Neuronal stem cell (in vitro differentiated cells): ENCODE measurements at regions not wholly inside any gene's neighbourhood (a gene's known extent, or its start where the extent isn't known, plus 50 kb on each side); places are given as distances from the start of the nearest gene placed in this dataset.
"Not testable (repeated sequence)": the region's sequence is repeated elsewhere in the genome, so short reads cannot be mapped to it uniquely, and the experiment has no call there.

Experiments used
- DNase-seq: peaks from one replicate; pipeline ENCODE4 v3.0.0-alpha.2; 2013; ENCODE audit warnings: low spot score
- H2AFZ ChIP-seq: one replicate; pipeline ENCODE4 v1.6.1; 2013; ENCODE audit warnings: mild to moderate bottlenecking, low read length, inconsistent platforms
- H2AK5ac ChIP-seq: 2 replicates; pipeline ENCODE4 v1.6.1; 2013; ENCODE audit warnings: low read depth, mild to moderate bottlenecking, inconsistent platforms, low read length, moderate library complexity, mixed read lengths
- H2BK120ac ChIP-seq: 2 replicates; pipeline ENCODE4 v1.6.1; 2013; ENCODE audit warnings: low read depth, mild to moderate bottlenecking, inconsistent platforms, low read length, moderate library complexity, mixed read lengths
- H2BK12ac ChIP-seq: one replicate; pipeline ENCODE4 v1.6.1; 2013; ENCODE audit warnings: low read length, inconsistent platforms
- H2BK15ac ChIP-seq: 2 replicates; pipeline ENCODE4 v1.6.1; 2013; ENCODE audit warnings: mild to moderate bottlenecking, low read length, inconsistent platforms, mixed read lengths
- H2BK5ac ChIP-seq: one replicate; pipeline ENCODE4 v1.6.1; 2013; ENCODE audit warnings: inconsistent platforms, mild to moderate bottlenecking, low read length, moderate library complexity
- H3K14ac ChIP-seq: one replicate; pipeline ENCODE4 v1.6.1; 2013; ENCODE audit warnings: low read length, inconsistent platforms
- H3K18ac ChIP-seq: 2 replicates; pipeline ENCODE4 v1.6.1; 2013; ENCODE audit warnings: low read length, inconsistent platforms
- H3K23ac ChIP-seq: 2 replicates; pipeline ENCODE4 v1.6.1; 2013; ENCODE audit warnings: low read depth, mild to moderate bottlenecking, mixed read lengths, low read length, inconsistent platforms; ENCODE audit not compliant: poor library complexity
- H3K27ac ChIP-seq: replicated peaks from 3 replicates; pipeline ENCODE4 v1.5.1; 2013; ENCODE audit warnings: low read length, inconsistent platforms
- H3K27me3 ChIP-seq, 3 experiments: 2 replicates each; pipeline ENCODE4 v1.6.1; 2013; ENCODE audit warnings: low read length in 3 of 3, mild to moderate bottlenecking in 2 of 3, inconsistent platforms in 1 of 3, low read depth in 1 of 3, mixed read lengths in 1 of 3, moderate library complexity in 1 of 3; ENCODE audit not compliant: control insufficient read depth in 3 of 3, insufficient read depth in 3 of 3
- H3K36me3 ChIP-seq, 2 donors: replicated peaks in 1 of 2; 2 replicates each; pipeline ENCODE4 v1.6.1; 2013; ENCODE audit warnings: low read length in 2 of 2; ENCODE audit not compliant: control insufficient read depth in 2 of 2, insufficient read depth in 2 of 2
- H3K4ac ChIP-seq: 2 replicates; pipeline ENCODE4 v1.6.1; 2013; ENCODE audit warnings: inconsistent platforms, mild to moderate bottlenecking, low read length, moderate library complexity
- H3K4me1 ChIP-seq, 2 donors: 1 replicate in 1 of 2; 2 replicates in 1 of 2; pipeline ENCODE4 v1.6.1; 2013; ENCODE audit warnings: low read length in 2 of 2, low read depth in 1 of 2; ENCODE audit not compliant: control insufficient read depth in 2 of 2, insufficient read depth in 1 of 2
- H3K4me2 ChIP-seq: one replicate; pipeline ENCODE4 v1.6.1; 2013; ENCODE audit warnings: mild to moderate bottlenecking, low read length, inconsistent platforms; ENCODE audit not compliant: insufficient read depth, poor library complexity, severe bottlenecking
- H3K4me3 ChIP-seq, 2 donors: 2 replicates each; pipeline ENCODE4 v1.5.1; 2013; ENCODE audit warnings: low read length in 2 of 2, mild to moderate bottlenecking in 2 of 2, inconsistent platforms in 1 of 2, moderate library complexity in 1 of 2
- H3K79me1 ChIP-seq: one replicate; pipeline ENCODE4 v1.6.1; 2013; ENCODE audit warnings: low read depth, mild to moderate bottlenecking, inconsistent platforms, low read length, moderate library complexity
- H3K9ac ChIP-seq: one replicate; pipeline ENCODE4 v1.6.1; 2013; ENCODE audit warnings: mild to moderate bottlenecking, low read depth, low read length, inconsistent platforms; ENCODE audit not compliant: poor library complexity
- H3K9me3 ChIP-seq, 2 donors: replicated peaks in 1 of 2; 2 replicates each; pipeline versions ENCODE3 to v1.6.1; 2013; ENCODE audit warnings: low read length in 2 of 2, mild to moderate bottlenecking in 2 of 2, inconsistent platforms in 1 of 2, low read depth in 1 of 2, mixed read lengths in 1 of 2, moderate library complexity in 1 of 2; ENCODE audit not compliant: control insufficient read depth in 2 of 2, insufficient read depth in 1 of 2
- H4K8ac ChIP-seq: one replicate; pipeline ENCODE4 v1.6.1; 2013; ENCODE audit warnings: low read depth, mild to moderate bottlenecking, inconsistent platforms, low read length, moderate library complexity
- H4K91ac ChIP-seq: one replicate; pipeline ENCODE4 v1.6.1; 2013; ENCODE audit warnings: low read length, low read depth, mild to moderate bottlenecking, inconsistent platforms; ENCODE audit not compliant: poor library complexity
- WGBS, 2 donors: extraction: QIAGEN DNeasy Blood & Tissue Kit; methylation state at CpG; one replicate each; pipeline ENCODE4 v1.1.7; 2013; ENCODE audit warnings: missing lambda C conversion rate in 2 of 2, mixed read lengths in 1 of 2; ENCODE audit not compliant: insufficient read length in 2 of 2, insufficient replicate concordance in 1 of 2; ENCODE audit errors: extremely low coverage in 2 of 2; 5-methylcytosine and 5-hydroxymethylcytosine counted together

GRCh38 chr3:194262176-194262924 is 88.8 kb downstream of the CPN2 start:
- Histone ChIP-seq H2BK120ac (no peak overlapping the region), H3K9ac (no peak overlapping the region), H3K27ac (no peak overlapping the region), H3K4me2 (no peak overlapping the region), H2BK12ac (no peak overlapping the region), H3K36me3 (no peaks in the 10 kb centered on the region), H2BK5ac (no peak overlapping the region), H3K18ac (no peak overlapping the region), H3K23ac (no peak overlapping the region), H3K9me3 (peaks cover 0 to 7% of the 10 kb centered on the region in 2 donors), H3K14ac (no peak overlapping the region), H3K27me3 (peaks cover 0 to 4% (median 0%) of the 10 kb centered on the region in 3 experiments), H2AFZ (no peak overlapping the region), H3K79me1 (no peaks in the 10 kb centered on the region), H3K4me3 (no peak overlapping the region), H2AK5ac (no peak overlapping the region), H4K91ac (no peak overlapping the region), H2BK15ac (no peak overlapping the region), H3K4me1 (peaks cover 13 to 26% of the 10 kb centered on the region in 2 donors), H3K4ac (no peak overlapping the region), H4K8ac (no peak overlapping the region)
- DNase-seq, result no peak
- whole genome bisulfite sequencing, 2 donors, result no CpG with 5 or more reads among the region's 10 CpGs

DNA sequence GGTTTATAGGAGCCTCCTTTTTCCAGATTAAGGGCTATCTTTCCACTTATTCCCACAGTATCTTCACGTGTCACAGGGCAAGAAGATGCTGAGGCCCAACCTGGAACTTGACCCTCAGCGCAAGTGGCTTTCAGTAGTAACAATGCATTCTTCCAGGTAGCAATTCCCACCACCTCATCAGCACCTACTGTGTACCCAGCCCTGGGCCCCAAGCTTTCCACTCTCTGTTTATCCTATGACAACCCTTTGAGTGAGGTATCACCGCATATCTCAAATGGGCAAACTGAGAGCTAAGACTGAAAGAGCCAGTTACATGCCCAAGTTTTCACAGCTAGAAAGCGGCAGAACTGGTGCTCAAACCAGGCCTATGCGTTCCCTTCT is 88.2 kb downstream of the CPN2 start:
- no peak overlapping the region for H3K27ac ChIP-seq
- no peak overlapping the region for H2BK120ac ChIP-seq
- no peak overlapping the region for H4K8ac ChIP-seq
- no peak overlapping the region for H2BK5ac ChIP-seq
- H3K23ac ChIP-seq, result no peak overlapping the region
- H3K4me1 ChIP-seq, result peaks cover 14 to 32% of the 10 kb centered on the region in 2 donors
- DNase-seq, result no peak
- H3K18ac ChIP-seq, result no peak overlapping the region
- H3K4ac ChIP-seq, result no peak overlapping the region
- H3K14ac ChIP-seq, result no peak overlapping the region
- no peak overlapping the region for H2AK5ac ChIP-seq
- no peak overlapping the region for H3K9ac ChIP-seq
- no peak overlapping the region for H2BK15ac ChIP-seq
- H3K36me3 ChIP-seq, result no peaks in the 10 kb centered on the region
- no peaks in the 10 kb centered on the region for H3K79me1 ChIP-seq
- H3K4me2 ChIP-seq, result no peak overlapping the region
- H4K91ac ChIP-seq, result no peak overlapping the region
- H2AFZ ChIP-seq, result no peak overlapping the region
- H3K27me3 ChIP-seq, result peaks cover 0 to 4% (median 0%) of the 10 kb centered on the region in 3 experiments
- no peak overlapping the region for H2BK12ac ChIP-seq
- peaks cover 0 to 6% of the 10 kb centered on the region in 2 donors for H3K9me3 ChIP-seq
- WGBS, 2 donors, result no CpG with 5 or more reads among the region's 5 CpGs
- no peak overlapping the region for H3K4me3 ChIP-seq

DNA sequence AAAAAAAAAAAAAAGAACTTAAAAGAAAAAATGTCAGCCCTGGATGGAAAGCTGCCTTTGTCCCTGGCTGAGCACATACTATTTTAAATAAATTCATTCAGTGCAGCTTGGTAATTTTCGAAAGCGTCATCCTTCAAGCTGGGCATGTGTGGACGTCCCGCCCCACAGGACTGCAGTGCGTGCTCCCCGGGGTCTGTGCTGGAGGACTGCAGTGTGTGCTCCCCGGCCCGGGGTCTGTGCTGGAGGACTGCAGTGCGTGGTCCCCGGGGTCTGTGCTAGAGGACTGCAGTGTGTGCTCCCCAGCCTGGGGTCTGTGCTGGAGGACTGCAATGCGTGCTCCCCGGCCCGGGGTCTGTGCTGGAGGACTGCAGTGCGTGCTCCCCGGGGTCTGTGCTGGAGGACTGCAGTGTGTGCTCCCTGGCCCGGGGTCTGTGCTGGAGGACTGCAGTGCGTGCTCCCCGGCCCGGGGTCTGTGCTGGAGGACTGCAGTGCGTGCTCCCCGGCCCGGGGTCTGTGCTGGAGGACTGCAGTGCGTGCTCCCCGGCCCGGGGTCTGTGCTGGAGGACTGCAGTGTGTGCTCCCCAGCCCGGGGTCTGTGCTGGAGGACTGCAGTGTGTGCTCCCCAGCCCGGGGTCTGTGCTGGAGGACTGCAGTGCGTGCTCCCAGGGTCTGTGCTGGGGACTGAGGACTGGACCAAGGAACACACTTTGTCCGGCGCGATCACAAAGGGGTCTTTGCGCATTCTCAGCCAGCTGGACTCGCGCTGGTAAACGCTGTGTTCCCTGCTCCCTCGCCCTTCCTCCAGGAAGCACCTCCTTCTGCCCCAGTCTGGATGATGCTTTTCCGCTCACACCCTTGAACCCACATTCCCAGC is 86.3 kb downstream of the CPN2 start:
- H3K27ac ChIP-seq, H4K8ac ChIP-seq, H3K4me2 ChIP-seq, H3K79me1 ChIP-seq, DNase-seq, H3K27me3 ChIP-seq, H3K36me3 ChIP-seq, H3K9me3 ChIP-seq, H3K4ac ChIP-seq: not testable (repeated sequence)
- H2AFZ ChIP-seq, result peak overlapping the region; percentile 77
- peak overlapping the region; percentile 28 for H3K23ac ChIP-seq
- peak overlapping the region; percentile 95 for H3K14ac ChIP-seq
- WGBS, 2 donors, result no CpG with 5 or more reads among the region's 37 CpGs
- H2BK5ac ChIP-seq, result peak overlapping the region; percentile 17
- H2BK15ac ChIP-seq, result peak overlapping the region; percentile 84
- H2BK120ac ChIP-seq, result peak overlapping the region; percentile 77
- H3K4me1 ChIP-seq, result peaks cover 14 to 32% of the 10 kb centered on the region in 2 donors
- peak overlapping the region in 1 of 2 donors; percentile 44 for H3K4me3 ChIP-seq
- peak overlapping the region; percentile 86 for H2AK5ac ChIP-seq
- peak overlapping the region; percentile 21 for H3K9ac ChIP-seq
- peak overlapping the region; percentile 82 for H2BK12ac ChIP-seq
- peak overlapping the region; percentile 95 for H3K18ac ChIP-seq
- peak overlapping the region; percentile 16 for H4K91ac ChIP-seq

DNA sequence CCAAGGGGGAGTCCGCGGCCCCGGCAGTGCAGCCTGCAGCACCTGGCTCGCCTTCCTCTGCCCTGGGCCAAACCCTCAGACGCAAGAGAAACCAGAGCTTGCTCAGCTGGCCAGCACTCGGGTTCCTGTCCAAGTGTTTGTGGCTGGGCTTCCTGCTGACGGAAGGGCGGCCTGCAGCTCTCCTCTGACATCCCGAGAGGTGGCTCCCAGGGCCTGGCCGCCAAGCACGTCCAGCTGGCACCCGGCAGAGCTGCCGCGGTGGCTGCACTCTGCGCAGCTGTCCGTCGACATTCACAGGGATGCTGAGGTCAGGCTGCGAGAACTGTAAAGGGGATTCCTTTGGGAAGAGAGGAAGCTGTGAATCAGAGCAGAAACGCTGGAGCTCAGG is 85.6 kb downstream of the CPN2 start:
- no peaks in the 10 kb centered on the region for H3K79me1 ChIP-seq
- peaks cover 0 to 4% (median 0%) of the 10 kb centered on the region in 3 experiments for H3K27me3 ChIP-seq
- no peak overlapping the region for H3K4me3 ChIP-seq
- H3K4me2 ChIP-seq, result no peak overlapping the region
- H4K91ac ChIP-seq, result peak overlapping the region; percentile 16
- no CpG with 5 or more reads among the region's 19 CpGs for WGBS, 2 donors
- H2BK5ac ChIP-seq, result peak overlapping the region; percentile 17
- no peaks in the 10 kb centered on the region for H3K36me3 ChIP-seq
- peak overlapping the region; percentile 77 for H2AFZ ChIP-seq
- peak overlapping the region; percentile 77 for H2BK120ac ChIP-seq
- no peak overlapping the region for H4K8ac ChIP-seq
- peak overlapping the region; percentile 95 for H3K14ac ChIP-seq
- H3K9ac ChIP-seq, result peak overlapping the region; percentile 21
- H2BK15ac ChIP-seq, result peak overlapping the region; percentile 84
- peaks cover 16 to 35% of the 10 kb centered on the region in 2 donors for H3K4me1 ChIP-seq
- peak overlapping the region; percentile 82 for H2BK12ac ChIP-seq
- no peaks in the 10 kb centered on the region for H3K9me3 ChIP-seq
- peak overlapping the region; percentile 86 for H2AK5ac ChIP-seq
- no peak overlapping the region for H3K4ac ChIP-seq
- peak overlapping the region; percentile 95 for H3K18ac ChIP-seq
- DNase-seq, result no peak
- no peak overlapping the region for H3K27ac ChIP-seq
- peak overlapping the region; percentile 28 for H3K23ac ChIP-seq
